ENCODE measurements at regions not wholly inside any gene's neighbourhood (a gene's known extent, or its start where the extent isn't known, plus 50 kb on each side); places are given as distances from the start of the nearest gene placed in this dataset.

GRCh38 chr1:168979276-168979675 lies 127.2 kb upstream of the ATP1B1 start:
- Histone ChIP-seq H3K4me1 (ENCODE audit: control insufficient read depth, insufficient read depth, low read length, unreplicated experiment) (no peaks in the 10 kb centered on the region), H3K79me2 (ENCODE audit: control insufficient read depth, insufficient read depth, low read length, unreplicated experiment) (no peaks in the 10 kb centered on the region), H3K36me3 (ENCODE audit: insufficient read depth, low read length) (no peaks in the 10 kb centered on the region), H3K27ac (ENCODE audit: low read depth, low read length) (no peak overlapping the region), H2AFZ (ENCODE audit: low read length, unreplicated experiment) (no peak overlapping the region), H3K27me3 (ENCODE audit: insufficient read depth, low read length) (no peaks in the 10 kb centered on the region), H3K4me3 (ENCODE audit: low read depth, low read length) (no peak overlapping the region)

- H3K27me3 ChIP-seq (ENCODE audit: insufficient read depth, low read length): no peaks in the 10 kb centered on the region
- no peaks in the 10 kb centered on the region for H3K79me2 ChIP-seq (ENCODE audit: control insufficient read depth, insufficient read depth, low read length, unreplicated experiment)
- H2AFZ ChIP-seq (ENCODE audit: low read length, unreplicated experiment): no peak overlapping the region
- H3K27ac ChIP-seq (ENCODE audit: low read depth, low read length): no peak overlapping the region
- H3K4me1 ChIP-seq (ENCODE audit: control insufficient read depth, insufficient read depth, low read length, unreplicated experiment): no peaks in the 10 kb centered on the region
- H3K4me3 ChIP-seq (ENCODE audit: low read depth, low read length): no peak overlapping the region
- H3K36me3 ChIP-seq (ENCODE audit: insufficient read depth, low read length): no peaks in the 10 kb centered on the region
Measured at GRCh38 chr1:168980180-168980579, 126.3 kb upstream of the ATP1B1 start.

- H2AFZ ChIP-seq (ENCODE audit: low read length, unreplicated experiment): no peak overlapping the region
- H3K27ac ChIP-seq (ENCODE audit: low read depth, low read length): no peak overlapping the region
- no peaks in the 10 kb centered on the region for H3K79me2 ChIP-seq (ENCODE audit: control insufficient read depth, insufficient read depth, low read length, unreplicated experiment)
- H3K36me3 ChIP-seq (ENCODE audit: insufficient read depth, low read length): no peaks in the 10 kb centered on the region
- H3K4me1 ChIP-seq (ENCODE audit: control insufficient read depth, insufficient read depth, low read length, unreplicated experiment): no peaks in the 10 kb centered on the region
- H3K27me3 ChIP-seq (ENCODE audit: insufficient read depth, low read length): no peaks in the 10 kb centered on the region
- H3K4me3 ChIP-seq (ENCODE audit: low read depth, low read length): no peak overlapping the region
Measured at GRCh38 chr1:168980656-168981055, 125.8 kb upstream of the ATP1B1 start.

GRCh38 chr1:168982778-168983177 lies 123.7 kb upstream of the ATP1B1 start:
- Histone ChIP-seq H3K4me1 (ENCODE audit: control insufficient read depth, insufficient read depth, low read length, unreplicated experiment) (no peaks in the 10 kb centered on the region), H2AFZ (ENCODE audit: low read length, unreplicated experiment) (no peak overlapping the region), H3K27ac (ENCODE audit: low read depth, low read length) (no peak overlapping the region), H3K27me3 (ENCODE audit: insufficient read depth, low read length) (no peaks in the 10 kb centered on the region), H3K36me3 (ENCODE audit: insufficient read depth, low read length) (no peaks in the 10 kb centered on the region), H3K79me2 (ENCODE audit: control insufficient read depth, insufficient read depth, low read length, unreplicated experiment) (no peaks in the 10 kb centered on the region), H3K4me3 (ENCODE audit: low read depth, low read length) (no peak overlapping the region)

- no peak overlapping the region for H2AFZ ChIP-seq (ENCODE audit: low read length, unreplicated experiment)
- no peak overlapping the region for H3K4me3 ChIP-seq (ENCODE audit: low read depth, low read length)
- H3K27me3 ChIP-seq (ENCODE audit: insufficient read depth, low read length): peaks cover 2% of the 10 kb centered on the region; the same call in 1 of the 2 replicates
- no peaks in the 10 kb centered on the region for H3K4me1 ChIP-seq (ENCODE audit: control insufficient read depth, insufficient read depth, low read length, unreplicated experiment)
- no peaks in the 10 kb centered on the region for H3K79me2 ChIP-seq (ENCODE audit: control insufficient read depth, insufficient read depth, low read length, unreplicated experiment)
- no peak overlapping the region for H3K27ac ChIP-seq (ENCODE audit: low read depth, low read length)
- no peaks in the 10 kb centered on the region for H3K36me3 ChIP-seq (ENCODE audit: insufficient read depth, low read length)
Measured at GRCh38 chr1:168987330-168987729, 119.2 kb upstream of the ATP1B1 start.

- Histone ChIP-seq H2AFZ (ENCODE audit: low read length, unreplicated experiment) (no peak overlapping the region), H3K4me3 (ENCODE audit: low read depth, low read length) (no peak overlapping the region), H3K27ac (ENCODE audit: low read depth, low read length) (no peak overlapping the region), H3K27me3 (ENCODE audit: insufficient read depth, low read length) (peaks cover 2% of the 10 kb centered on the region; the same call in 1 of the 2 replicates), H3K79me2 (ENCODE audit: control insufficient read depth, insufficient read depth, low read length, unreplicated experiment) (no peaks in the 10 kb centered on the region), H3K4me1 (ENCODE audit: control insufficient read depth, insufficient read depth, low read length, unreplicated experiment) (no peaks in the 10 kb centered on the region), H3K36me3 (ENCODE audit: insufficient read depth, low read length) (no peaks in the 10 kb centered on the region)
Measured at GRCh38 chr1:168987923-168988322, 118.6 kb upstream of the ATP1B1 start.

- Histone ChIP-seq H3K27me3 (ENCODE audit: insufficient read depth, low read length) (peaks cover 2% of the 10 kb centered on the region; the same call in 1 of the 2 replicates), H3K27ac (ENCODE audit: low read depth, low read length) (no peak overlapping the region), H2AFZ (ENCODE audit: low read length, unreplicated experiment) (no peak overlapping the region), H3K36me3 (ENCODE audit: insufficient read depth, low read length) (no peaks in the 10 kb centered on the region), H3K4me3 (ENCODE audit: low read depth, low read length) (no peak overlapping the region), H3K4me1 (ENCODE audit: control insufficient read depth, insufficient read depth, low read length, unreplicated experiment) (no peaks in the 10 kb centered on the region), H3K79me2 (ENCODE audit: control insufficient read depth, insufficient read depth, low read length, unreplicated experiment) (no peaks in the 10 kb centered on the region)
Measured at GRCh38 chr1:168989985-168990384, 116.5 kb upstream of the ATP1B1 start.

GRCh38 chr1:168991667-168992475 lies 114.6 kb upstream of the ATP1B1 start:
- Histone ChIP-seq H3K27me3 (ENCODE audit: insufficient read depth, low read length) (peaks cover 2% of the 10 kb centered on the region; the same call in 1 of the 2 replicates), H3K4me1 (ENCODE audit: control insufficient read depth, insufficient read depth, low read length, unreplicated experiment) (no peaks in the 10 kb centered on the region), H3K27ac (ENCODE audit: low read depth, low read length) (no peak overlapping the region), H2AFZ (ENCODE audit: low read length, unreplicated experiment) (no peak overlapping the region), H3K36me3 (ENCODE audit: insufficient read depth, low read length) (no peaks in the 10 kb centered on the region), H3K79me2 (ENCODE audit: control insufficient read depth, insufficient read depth, low read length, unreplicated experiment) (no peaks in the 10 kb centered on the region), H3K4me3 (ENCODE audit: low read depth, low read length) (no peak overlapping the region)

GRCh38 chr1:169001353-169001752 lies 105.1 kb upstream of the ATP1B1 start:
- no peak overlapping the region for H3K4me3 ChIP-seq (ENCODE audit: low read depth, low read length)
- no peaks in the 10 kb centered on the region for H3K79me2 ChIP-seq (ENCODE audit: control insufficient read depth, insufficient read depth, low read length, unreplicated experiment)
- H3K36me3 ChIP-seq (ENCODE audit: insufficient read depth, low read length): no peaks in the 10 kb centered on the region
- no peak overlapping the region for H2AFZ ChIP-seq (ENCODE audit: low read length, unreplicated experiment)
- no peaks in the 10 kb centered on the region for H3K4me1 ChIP-seq (ENCODE audit: control insufficient read depth, insufficient read depth, low read length, unreplicated experiment)
- no peak overlapping the region for H3K27ac ChIP-seq (ENCODE audit: low read depth, low read length)
- H3K27me3 ChIP-seq (ENCODE audit: insufficient read depth, low read length): 0 out of 2 replicates have a peak, but pooled peaks cover 3% of the 10 kb centered on the region

GRCh38 chr1:169003864-169004516 lies 102.5 kb upstream of the ATP1B1 start:
- Histone ChIP-seq H2AFZ (ENCODE audit: low read length, unreplicated experiment) (no peak overlapping the region), H3K27ac (ENCODE audit: low read depth, low read length) (no peak overlapping the region), H3K27me3 (ENCODE audit: insufficient read depth, low read length) (0 out of 2 replicates have a peak, but pooled peaks cover 3% of the 10 kb centered on the region), H3K36me3 (ENCODE audit: insufficient read depth, low read length) (no peaks in the 10 kb centered on the region), H3K4me3 (ENCODE audit: low read depth, low read length) (no peak overlapping the region), H3K79me2 (ENCODE audit: control insufficient read depth, insufficient read depth, low read length, unreplicated experiment) (no peaks in the 10 kb centered on the region), H3K4me1 (ENCODE audit: control insufficient read depth, insufficient read depth, low read length, unreplicated experiment) (no peaks in the 10 kb centered on the region)

GRCh38 chr1:169005776-169006175 lies 100.7 kb upstream of the ATP1B1 start:
- peaks cover 2% of the 10 kb centered on the region; the same call in 1 of the 2 replicates for H3K27me3 ChIP-seq (ENCODE audit: insufficient read depth, low read length)
- no peak overlapping the region for H3K27ac ChIP-seq (ENCODE audit: low read depth, low read length)
- no peaks in the 10 kb centered on the region for H3K4me1 ChIP-seq (ENCODE audit: control insufficient read depth, insufficient read depth, low read length, unreplicated experiment)
- no peak overlapping the region for H2AFZ ChIP-seq (ENCODE audit: low read length, unreplicated experiment)
- no peaks in the 10 kb centered on the region for H3K79me2 ChIP-seq (ENCODE audit: control insufficient read depth, insufficient read depth, low read length, unreplicated experiment)
- no peak overlapping the region for H3K4me3 ChIP-seq (ENCODE audit: low read depth, low read length)
- H3K36me3 ChIP-seq (ENCODE audit: insufficient read depth, low read length): no peaks in the 10 kb centered on the region
